GM19193 (cell line): ENCODE measurements at regions not wholly inside any gene's neighbourhood (a gene's known extent, or its start where the extent isn't known, plus 50 kb on each side); places are given as distances from the start of the nearest gene placed in this dataset.

Experiments
- POLR2A ChIP-seq: IDR thresholded peaks from 4 replicates; pipeline ENCODE4 v1.6.1; 2011; ENCODE audit not compliant: insufficient read depth, insufficient read length; ENCODE audit errors: extremely low read depth

GRCh38 chr15:70508561-70509281 lies 254.6 kb downstream of the UACA start:
- TF ChIP-seq POLR2A = no peak

- TF ChIP-seq POLR2A = no peak
Measured at GRCh38 chr15:70507772-70508371, 255.5 kb downstream of the UACA start.

DNA sequence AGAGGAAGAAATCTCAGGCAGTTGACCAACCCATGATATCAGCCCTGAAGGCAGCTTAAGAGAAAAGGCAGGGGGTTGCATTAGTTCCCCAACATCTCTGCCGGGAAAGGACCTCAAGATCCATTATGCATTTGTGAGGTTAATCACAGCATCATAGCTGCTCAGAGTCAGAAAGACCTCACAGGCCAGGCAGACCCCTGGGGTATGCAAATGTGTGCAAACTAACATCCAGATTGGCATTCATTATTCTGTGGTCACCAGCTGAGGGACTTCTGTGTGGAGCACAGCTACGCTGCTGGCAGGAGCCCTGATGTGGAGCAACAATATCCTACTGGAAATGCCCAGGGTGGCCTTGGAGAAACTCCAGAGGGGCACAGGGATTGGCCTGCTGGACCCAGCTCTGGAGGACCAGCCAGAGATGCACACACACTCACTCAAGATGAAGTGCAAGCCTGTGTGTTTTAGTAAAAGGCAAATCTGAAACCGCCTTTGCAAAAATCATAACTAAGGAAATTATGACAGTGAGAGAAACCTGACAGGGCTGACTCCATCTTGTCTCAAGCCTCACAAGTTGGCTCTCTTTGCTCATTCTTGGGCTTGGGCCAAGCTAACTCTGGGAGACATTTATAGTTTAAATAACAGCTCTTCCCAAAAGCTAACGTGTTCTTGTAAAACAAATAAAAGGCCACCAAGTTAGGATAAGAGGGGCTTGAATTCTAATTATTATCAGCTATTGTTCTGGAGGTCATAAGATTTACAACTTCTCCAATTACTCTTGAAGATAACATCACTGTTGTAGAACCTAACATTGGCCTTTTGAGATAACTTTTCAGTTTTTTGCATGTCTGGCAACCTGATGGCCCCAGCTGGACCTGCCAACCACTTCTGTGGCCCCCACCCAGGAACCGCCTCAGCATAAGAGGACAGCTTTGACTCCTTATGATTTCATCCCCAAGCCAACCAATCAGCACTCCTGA lies 257.1 kb downstream of the UACA start:
- no peak for TF ChIP-seq POLR2A

DNA sequence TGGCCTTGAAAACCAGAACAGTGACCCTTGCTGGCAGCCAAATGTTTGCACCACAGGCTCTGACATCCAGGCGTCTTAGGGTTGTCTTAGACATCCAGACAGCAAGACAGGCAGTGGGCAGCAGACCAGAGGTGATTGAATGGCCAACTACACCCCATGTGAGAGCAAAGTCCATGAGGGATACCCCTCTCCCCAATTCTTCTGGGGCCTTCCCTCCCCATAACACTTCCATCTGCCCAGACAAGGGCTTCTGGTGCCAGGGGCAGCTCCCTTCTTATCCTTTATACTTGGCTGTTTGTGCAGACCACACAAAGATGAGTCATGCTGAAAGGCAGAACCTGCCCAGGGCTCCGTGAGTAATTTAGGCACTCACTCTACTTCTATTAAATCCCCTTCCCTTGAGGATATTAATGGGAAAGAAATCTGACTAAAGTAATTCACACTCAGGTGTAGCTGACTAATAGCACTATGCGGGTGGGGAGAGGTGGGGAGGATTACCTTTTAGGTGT lies 257.9 kb downstream of the UACA start:
- no peak for TF ChIP-seq POLR2A

- TF ChIP-seq POLR2A = no peak
Measured at GRCh38 chr15:70504988-70505387, 258.4 kb downstream of the UACA start.

- peak; percentile 68 for TF ChIP-seq POLR2A
Measured at GRCh38 chr15:70504299-70504951, 258.9 kb downstream of the UACA start.

- TF ChIP-seq POLR2A = no peak
Measured at GRCh38 chr15:70503798-70504298, 259.5 kb downstream of the UACA start.

DNA sequence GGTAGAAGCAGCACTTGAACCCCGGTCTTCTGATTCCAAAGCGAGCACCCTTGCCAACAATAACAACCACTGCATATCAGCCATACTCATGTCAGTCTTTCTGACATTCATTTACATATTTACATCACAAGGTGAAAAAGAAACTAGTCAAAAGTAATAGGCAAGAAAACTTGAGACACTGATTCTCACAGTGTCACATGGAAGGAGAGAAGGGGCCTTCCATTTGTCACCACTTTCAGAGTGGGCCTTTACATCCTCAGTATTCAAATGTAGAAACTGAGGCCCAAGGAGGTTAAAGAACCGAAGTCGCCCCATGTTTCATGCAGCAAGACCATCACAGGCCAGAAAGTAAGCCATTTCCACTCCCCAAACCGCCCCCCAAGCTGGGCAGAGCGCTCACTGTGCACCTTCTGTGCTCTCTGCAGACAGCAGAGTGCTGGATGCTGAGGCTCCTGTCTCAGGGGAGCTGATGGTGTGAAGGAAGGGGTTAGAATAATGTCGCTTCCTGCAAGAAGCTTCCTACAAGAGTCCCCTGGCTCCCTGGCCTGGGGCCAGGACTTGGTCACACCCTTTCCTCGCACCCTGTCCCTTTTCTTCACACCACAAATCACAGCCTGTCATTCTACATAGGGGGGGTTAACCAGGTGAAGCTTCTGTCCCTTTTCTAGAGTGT lies 260.1 kb downstream of the UACA start:
- TF ChIP-seq POLR2A = peak; percentile 15

GRCh38 chr15:70502529-70502928 lies 260.8 kb downstream of the UACA start:
- TF ChIP-seq POLR2A = no peak

DNA sequence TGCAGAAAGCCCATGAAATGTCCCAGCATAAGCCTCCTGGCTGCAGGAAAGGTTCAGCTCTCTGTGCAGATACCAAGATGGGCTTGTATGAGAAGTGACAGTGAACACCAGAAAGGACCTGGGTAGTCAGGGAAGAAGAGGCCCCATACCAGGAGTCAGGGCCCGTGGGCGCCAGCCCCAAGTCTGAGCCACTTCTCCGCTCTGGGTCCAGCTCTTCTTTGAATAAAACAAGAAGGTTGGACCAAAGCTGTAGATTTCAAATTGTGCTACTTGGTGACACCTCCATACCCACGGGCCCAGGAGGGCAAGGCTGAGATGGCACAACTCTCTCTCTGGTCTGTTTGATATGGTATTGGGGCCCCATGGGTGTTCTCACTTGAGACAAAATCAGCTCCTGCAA lies 261.5 kb downstream of the UACA start:
- no peak for TF ChIP-seq POLR2A

- no peak for TF ChIP-seq POLR2A
Measured at GRCh38 chr15:70501121-70501727, 262.1 kb downstream of the UACA start.

DNA sequence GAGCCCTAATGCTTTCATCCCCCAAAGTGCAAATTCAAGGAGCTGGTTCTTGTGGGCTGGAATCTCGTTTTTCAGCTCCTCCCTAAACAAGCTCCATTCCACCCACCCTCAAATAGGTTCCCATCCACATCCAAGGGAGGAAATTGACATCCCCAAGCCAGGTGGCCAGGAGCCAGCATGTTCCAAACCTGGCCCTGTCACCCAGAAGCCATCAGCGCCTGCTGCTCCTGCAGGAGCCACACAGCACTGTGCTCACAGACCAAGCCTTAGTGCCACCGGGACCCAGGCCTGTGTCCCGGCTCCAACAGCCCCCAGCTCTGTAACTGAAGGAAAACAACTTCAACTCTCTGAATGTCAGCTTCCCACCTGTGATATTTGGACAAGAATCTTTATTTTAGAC lies 263.6 kb downstream of the UACA start:
- TF ChIP-seq POLR2A = no peak

GRCh38 chr15:70498096-70498626 lies 265.2 kb downstream of the UACA start:
- no peak for TF ChIP-seq POLR2A
